Muscle layer of duodenum (tissue), 2 donors: ENCODE measurements at regions not wholly inside any gene's neighbourhood (a gene's known extent, or its start where the extent isn't known, plus 50 kb on each side); places are given as distances from the start of the nearest gene placed in this dataset.

Experiments used
- H3K27ac ChIP-seq: one replicate; pipeline ENCODE4 v1.7.0; 2013; ENCODE audit warnings: mild to moderate bottlenecking, low read length
- H3K27me3 ChIP-seq: one replicate; pipeline ENCODE4 v1.7.0; 2013; ENCODE audit warnings: low read depth, mild to moderate bottlenecking, control low read depth, low read length
- H3K36me3 ChIP-seq, 2 donors: one replicate each; pipeline ENCODE4 v1.7.0; 2013; ENCODE audit warnings: low read length in 2 of 2, control low read depth in 1 of 2, mild to moderate bottlenecking in 1 of 2; ENCODE audit not compliant: insufficient read depth in 2 of 2, control insufficient read depth in 1 of 2
- H3K4me1 ChIP-seq, 2 donors: one replicate each; pipeline ENCODE4 v1.7.0; 2013; ENCODE audit warnings: low read length in 2 of 2, mild to moderate bottlenecking in 2 of 2, control low read depth in 1 of 2, moderate library complexity in 1 of 2; ENCODE audit not compliant: insufficient read depth in 2 of 2, control insufficient read depth in 1 of 2
- H3K4me3 ChIP-seq, 2 donors: one replicate each; pipeline ENCODE4 v1.7.0; 2013; ENCODE audit warnings: low read length in 2 of 2, low read depth in 1 of 2, mild to moderate bottlenecking in 1 of 2
- H3K9me3 ChIP-seq, 2 donors: one replicate each; pipeline ENCODE4 v1.7.0; 2013; ENCODE audit warnings: low read length in 2 of 2, control low read depth in 1 of 2, mild to moderate bottlenecking in 1 of 2; ENCODE audit not compliant: control insufficient read depth in 1 of 2
- donor health status: healthy.

DNA sequence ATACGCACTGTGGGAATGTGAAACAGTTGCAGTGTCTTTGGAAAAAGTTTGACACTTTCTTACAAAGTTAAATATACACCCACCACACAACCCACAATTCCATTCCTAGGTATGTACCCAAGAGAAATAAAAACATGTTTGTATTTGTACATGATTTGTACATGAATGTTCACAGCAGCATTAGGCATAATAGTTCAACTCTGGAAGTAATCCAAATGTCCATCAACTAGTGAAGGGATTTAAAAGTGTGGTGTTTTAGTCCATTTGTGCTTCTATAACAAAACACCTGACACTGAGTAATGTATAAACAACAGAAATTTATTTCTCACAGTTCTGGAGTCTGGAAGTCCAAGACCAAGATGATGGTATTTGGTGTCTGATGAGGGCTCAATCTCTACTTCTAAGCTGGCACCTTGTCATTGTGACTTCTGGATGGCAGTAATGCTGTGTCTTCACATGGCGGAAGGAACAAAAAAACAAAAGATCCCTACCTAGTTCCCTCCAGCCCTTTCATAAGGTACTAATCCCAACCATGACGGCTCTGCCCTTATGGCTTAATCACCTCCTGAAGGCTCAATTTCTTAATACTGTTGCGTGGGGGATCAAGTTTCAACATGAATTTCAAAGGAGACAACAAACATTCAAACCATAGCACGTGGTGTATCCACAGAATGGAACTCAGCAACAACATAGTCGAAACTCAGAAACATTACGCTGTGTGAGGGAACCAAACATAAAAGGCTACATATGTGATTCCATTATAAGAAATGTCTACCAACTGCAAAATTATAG is 120.5 kb downstream of the AQP9 start:
- Histone ChIP-seq H3K27me3 (no peaks in the 10 kb centered on the region), H3K4me1 (no peaks in the 10 kb centered on the region), H3K36me3 (no peaks in the 10 kb centered on the region), H3K4me3 (no peak overlapping the region), H3K27ac (no peak overlapping the region), H3K9me3 (peaks cover 0 to 8% of the 10 kb centered on the region in 2 donors)

DNA sequence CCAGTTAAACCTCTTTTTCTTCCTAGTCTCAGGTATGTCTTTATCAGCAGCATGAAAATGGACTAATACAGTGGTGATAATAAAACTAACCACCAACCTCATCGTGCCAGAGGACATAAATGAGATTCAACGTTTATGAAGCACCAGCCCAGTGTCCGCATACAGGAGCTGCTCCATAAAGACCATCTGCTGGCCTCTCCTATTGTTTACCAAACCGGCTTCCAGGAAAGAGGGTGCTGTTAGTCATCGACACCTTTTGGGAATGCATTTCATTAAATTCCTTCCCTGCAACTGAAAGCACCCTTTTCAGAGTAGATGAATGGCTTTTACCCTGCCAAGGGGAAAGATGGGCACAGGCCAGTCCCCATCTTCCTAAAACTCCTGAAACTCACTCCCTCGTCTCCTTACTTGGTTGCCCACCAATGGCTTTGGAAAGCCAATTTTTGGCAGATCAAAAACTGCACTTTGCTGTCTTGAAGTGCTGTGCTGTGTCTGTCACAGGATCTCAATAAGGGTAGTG is 122.1 kb downstream of the AQP9 start:
- no peaks in the 10 kb centered on the region for H3K27me3 ChIP-seq
- H3K36me3 ChIP-seq, result no peaks in the 10 kb centered on the region
- H3K4me1 ChIP-seq, result no peaks in the 10 kb centered on the region
- H3K27ac ChIP-seq, result no peak overlapping the region
- no peak overlapping the region for H3K4me3 ChIP-seq
- H3K9me3 ChIP-seq, result peaks cover 0 to 6% of the 10 kb centered on the region in 2 donors

GRCh38 chr15:58260725-58261267 is 122.6 kb downstream of the AQP9 start:
- H3K4me1 ChIP-seq, result no peaks in the 10 kb centered on the region
- H3K4me3 ChIP-seq, result no peak overlapping the region
- H3K27me3 ChIP-seq, result no peaks in the 10 kb centered on the region
- H3K27ac ChIP-seq, result no peak overlapping the region
- peaks cover 0 to 1% of the 10 kb centered on the region in 2 donors for H3K9me3 ChIP-seq
- H3K36me3 ChIP-seq, result no peaks in the 10 kb centered on the region

- Histone ChIP-seq H3K27ac (no peak overlapping the region), H3K36me3 (no peaks in the 10 kb centered on the region), H3K9me3 (no peaks in the 10 kb centered on the region), H3K4me3 (no peak overlapping the region), H3K27me3 (no peaks in the 10 kb centered on the region), H3K4me1 (no peaks in the 10 kb centered on the region)
Measured at GRCh38 chr15:58261368-58261767, 123.2 kb downstream of the AQP9 start.

- no peaks in the 10 kb centered on the region for H3K27me3 ChIP-seq
- no peaks in the 10 kb centered on the region for H3K36me3 ChIP-seq
- no peak overlapping the region for H3K4me3 ChIP-seq
- no peaks in the 10 kb centered on the region for H3K4me1 ChIP-seq
- H3K9me3 ChIP-seq, result no peaks in the 10 kb centered on the region
- no peak overlapping the region for H3K27ac ChIP-seq
Measured at GRCh38 chr15:58264053-58264971, 126.1 kb downstream of the AQP9 start.

DNA sequence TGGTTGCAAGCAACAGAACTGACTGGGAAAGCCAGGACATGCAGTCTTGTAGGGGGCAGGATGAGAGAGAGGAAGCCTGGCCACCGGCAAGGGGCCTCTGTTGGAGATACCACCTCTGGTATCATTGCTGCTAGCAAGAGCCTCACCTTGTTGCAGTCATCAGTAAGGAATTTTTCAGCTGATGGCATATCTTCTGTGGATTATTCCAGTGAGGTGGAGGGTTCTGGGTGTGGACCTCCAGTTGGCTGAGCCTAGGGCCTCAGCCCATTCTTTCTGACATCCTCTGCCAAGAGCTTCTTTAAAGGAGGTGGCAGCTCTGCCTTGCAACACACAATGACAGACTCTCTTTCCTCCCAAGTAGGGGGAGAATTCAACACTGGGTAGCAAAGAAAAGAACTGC is 128.9 kb downstream of the AQP9 start:
- H3K27ac ChIP-seq, result no peak overlapping the region
- no peak overlapping the region for H3K4me3 ChIP-seq
- no peaks in the 10 kb centered on the region for H3K36me3 ChIP-seq
- H3K9me3 ChIP-seq, result peaks cover 3 to 7% of the 10 kb centered on the region in 2 donors
- H3K27me3 ChIP-seq, result no peaks in the 10 kb centered on the region
- H3K4me1 ChIP-seq, result no peaks in the 10 kb centered on the region

DNA sequence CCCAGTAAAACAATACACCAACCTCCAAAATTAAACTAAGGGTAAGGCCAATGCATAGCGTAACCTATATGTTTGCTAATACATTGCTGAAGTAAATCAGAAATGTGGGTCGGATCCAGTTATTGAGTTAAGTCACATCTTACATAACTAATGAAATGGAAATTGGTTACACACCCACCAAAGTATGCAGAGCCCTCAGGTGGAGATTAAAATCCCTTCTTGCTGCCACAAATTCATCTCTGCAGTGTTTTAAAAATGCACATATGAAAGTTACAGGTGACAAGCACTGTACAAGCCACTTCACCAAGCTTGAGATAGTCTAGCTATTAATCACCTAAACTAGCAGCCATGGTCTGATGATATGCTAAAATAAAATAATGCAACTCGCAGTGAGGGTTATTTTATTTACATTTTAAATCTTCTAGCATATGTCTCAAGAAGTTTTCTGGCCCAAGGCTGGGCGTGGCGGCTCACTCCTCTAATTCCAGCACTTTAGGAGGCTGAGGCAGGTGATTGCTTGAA is 130.6 kb downstream of the AQP9 start:
- Histone ChIP-seq H3K4me1 (no peaks in the 10 kb centered on the region), H3K27ac (no peak overlapping the region)

GRCh38 chr15:58269455-58270414 is 131.6 kb downstream of the AQP9 start:
- Histone ChIP-seq H3K27ac (peak overlapping the region; percentile 33), H3K27me3 (no peaks in the 10 kb centered on the region), H3K36me3 (no peaks in the 10 kb centered on the region), H3K4me1 (no peaks in the 10 kb centered on the region), H3K4me3 (no peak overlapping the region), H3K9me3 (peaks cover 3 to 7% of the 10 kb centered on the region in 2 donors)

More for the DNA sequence above, 130.6 kb downstream of the AQP9 start:
- no peak overlapping the region for H3K4me3 ChIP-seq
- no peaks in the 10 kb centered on the region for H3K36me3 ChIP-seq
- H3K9me3 ChIP-seq, result peaks cover 3 to 7% of the 10 kb centered on the region in 2 donors
- no peaks in the 10 kb centered on the region for H3K27me3 ChIP-seq

GRCh38 chr15:58271410-58271809 is 133.2 kb downstream of the AQP9 start:
- Histone ChIP-seq H3K27ac (no peak overlapping the region), H3K36me3 (no peaks in the 10 kb centered on the region), H3K4me3 (no peak overlapping the region), H3K9me3 (peaks cover 3 to 7% of the 10 kb centered on the region in 2 donors), H3K27me3 (no peaks in the 10 kb centered on the region), H3K4me1 (no peaks in the 10 kb centered on the region)

DNA sequence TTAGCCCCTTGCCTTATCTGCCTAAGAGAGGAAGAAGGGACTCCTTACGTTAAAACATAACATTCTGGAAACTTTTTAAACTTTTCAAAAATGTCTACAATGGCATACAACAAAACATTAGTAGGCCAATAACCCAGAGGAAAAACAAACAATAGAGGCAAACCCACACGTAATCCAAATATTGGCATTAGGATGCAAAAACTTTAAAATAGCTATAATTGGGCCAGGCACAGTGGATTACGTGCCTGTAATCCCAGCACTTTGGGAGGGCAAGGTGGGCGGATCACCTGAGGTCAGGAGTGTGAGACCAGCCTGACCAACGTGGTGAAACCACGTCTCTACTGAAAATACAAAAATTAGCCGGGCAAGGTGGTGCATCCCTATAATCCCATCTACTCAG is 134.9 kb downstream of the AQP9 start:
- Histone ChIP-seq H3K4me1 (no peaks in the 10 kb centered on the region), H3K27me3 (no peaks in the 10 kb centered on the region), H3K4me3 (no peak overlapping the region), H3K36me3 (no peaks in the 10 kb centered on the region), H3K9me3 (peaks cover 3 to 7% of the 10 kb centered on the region in 2 donors), H3K27ac (no peak overlapping the region)
